ENCODE measurements at regions not wholly inside any gene's neighbourhood (a gene's known extent, or its start where the extent isn't known, plus 50 kb on each side); places are given as distances from the start of the nearest gene placed in this dataset.

DNA sequence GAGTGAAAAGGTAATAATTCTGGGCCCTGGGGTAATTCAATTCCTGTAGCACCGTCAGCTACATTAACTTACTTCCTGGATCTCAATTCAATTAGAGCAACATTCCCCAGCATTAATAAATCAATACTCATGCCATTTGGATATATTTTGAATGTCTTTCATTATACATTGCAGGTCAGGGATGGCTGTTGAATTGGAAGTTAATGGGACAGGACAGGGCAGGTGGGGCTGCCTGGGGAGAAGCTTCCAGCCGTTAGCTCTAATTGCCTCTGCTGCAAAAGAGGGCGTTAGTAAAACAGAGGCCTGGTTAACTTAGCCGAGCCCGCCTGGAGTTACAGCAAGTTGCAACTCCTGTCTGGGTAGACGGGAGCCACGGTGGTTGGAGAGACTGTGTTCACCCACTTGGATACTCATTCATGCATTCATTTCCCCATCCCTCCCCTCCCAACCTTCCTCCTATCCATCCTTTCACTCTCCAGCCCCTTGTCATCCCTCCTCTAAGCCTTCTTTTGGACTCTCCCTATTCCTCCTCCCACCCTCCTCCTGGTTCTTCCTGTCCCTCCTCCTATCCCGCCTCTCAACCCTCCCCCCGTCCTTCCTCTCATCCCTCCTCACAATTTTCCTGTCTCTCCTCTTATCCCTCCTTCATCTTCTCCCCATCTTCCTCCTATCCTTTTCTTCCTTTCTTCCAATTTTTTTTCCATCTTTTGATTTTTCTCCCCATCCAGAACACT is 137.6 kb upstream of the RUNX3 start:
- DNase-seq (ENCODE audit: extremely low read depth, low read depth) = no peak
- TF ChIP-seq, protein P1, sequence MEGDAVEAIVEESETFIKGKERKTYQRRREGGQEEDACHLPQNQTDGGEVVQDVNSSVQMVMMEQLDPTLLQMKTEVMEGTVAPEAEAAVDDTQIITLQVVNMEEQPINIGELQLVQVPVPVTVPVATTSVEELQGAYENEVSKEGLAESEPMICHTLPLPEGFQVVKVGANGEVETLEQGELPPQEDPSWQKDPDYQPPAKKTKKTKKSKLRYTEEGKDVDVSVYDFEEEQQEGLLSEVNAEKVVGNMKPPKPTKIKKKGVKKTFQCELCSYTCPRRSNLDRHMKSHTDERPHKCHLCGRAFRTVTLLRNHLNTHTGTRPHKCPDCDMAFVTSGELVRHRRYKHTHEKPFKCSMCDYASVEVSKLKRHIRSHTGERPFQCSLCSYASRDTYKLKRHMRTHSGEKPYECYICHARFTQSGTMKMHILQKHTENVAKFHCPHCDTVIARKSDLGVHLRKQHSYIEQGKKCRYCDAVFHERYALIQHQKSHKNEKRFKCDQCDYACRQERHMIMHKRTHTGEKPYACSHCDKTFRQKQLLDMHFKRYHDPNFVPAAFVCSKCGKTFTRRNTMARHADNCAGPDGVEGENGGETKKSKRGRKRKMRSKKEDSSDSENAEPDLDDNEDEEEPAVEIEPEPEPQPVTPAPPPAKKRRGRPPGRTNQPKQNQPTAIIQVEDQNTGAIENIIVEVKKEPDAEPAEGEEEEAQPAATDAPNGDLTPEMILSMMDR (IDR thresholded peaks at IDR 0.05; ENCODE audit: low read depth, low read length, missing control alignments) = no peak
- no peak overlapping the region for H3K4me3 ChIP-seq (replicated peaks; ENCODE audit: low read depth, low read length)

GRCh38 chr1:25066731-25067517 is 136.8 kb upstream of the RUNX3 start:
- no peak overlapping the region for H3K4me3 ChIP-seq (replicated peaks; ENCODE audit: low read depth, low read length)
- DNase-seq (ENCODE audit: extremely low read depth, low read depth) = no peak
- TF ChIP-seq, protein P1 (IDR thresholded peaks at IDR 0.05; ENCODE audit: low read depth, low read length, missing control alignments) = no peak

DNA sequence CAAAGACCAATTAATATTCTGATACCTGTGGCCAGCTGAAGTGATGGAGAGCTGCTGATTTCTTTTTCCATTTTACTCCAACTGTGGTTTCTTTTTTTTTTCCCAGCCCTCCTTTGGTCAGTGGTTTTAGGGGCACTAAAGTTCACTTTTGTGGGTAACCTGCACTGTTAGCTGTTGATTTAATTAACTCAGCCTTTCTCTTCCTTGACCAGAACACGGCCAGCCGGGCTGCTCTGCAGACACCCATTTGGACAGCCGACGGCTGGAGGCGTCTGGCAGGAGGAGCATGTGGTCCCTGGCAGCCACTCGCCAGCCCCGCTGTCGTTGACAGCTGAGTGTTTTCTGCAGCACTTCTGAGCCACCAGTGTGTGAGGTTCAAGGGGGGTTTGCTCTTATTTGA is 136.2 kb upstream of the RUNX3 start:
- no peak overlapping the region for H3K4me3 ChIP-seq (replicated peaks; ENCODE audit: low read depth, low read length)
- DNase-seq (ENCODE audit: extremely low read depth, low read depth) = no peak
- TF ChIP-seq, protein P1 (IDR thresholded peaks at IDR 0.05; ENCODE audit: low read depth, low read length, missing control alignments) = no peak

- TF ChIP-seq, protein P1 (IDR thresholded peaks at IDR 0.05; ENCODE audit: low read depth, low read length, missing control alignments) = no peak
- no peak for DNase-seq (ENCODE audit: extremely low read depth, low read depth)
- H3K4me3 ChIP-seq (replicated peaks; ENCODE audit: low read depth, low read length) = no peak overlapping the region
Measured at GRCh38 chr1:25065795-25066238, 135.7 kb upstream of the RUNX3 start.

GRCh38 chr1:25065321-25065721 is 135.2 kb upstream of the RUNX3 start:
- DNase-seq (ENCODE audit: extremely low read depth, low read depth) = no peak
- TF ChIP-seq, protein P1 (IDR thresholded peaks at IDR 0.05; ENCODE audit: low read depth, low read length, missing control alignments) = no peak

GRCh38 chr1:25064465-25065240 is 134.6 kb upstream of the RUNX3 start:
- no peak overlapping the region for H3K4me3 ChIP-seq (replicated peaks; ENCODE audit: low read depth, low read length)
- TF ChIP-seq, protein P1 (IDR thresholded peaks at IDR 0.05; ENCODE audit: low read depth, low read length, missing control alignments) = no peak
- DNase-seq (ENCODE audit: extremely low read depth, low read depth) = no peak

More at GRCh38 chr1:25065321-25065721, 135.2 kb upstream of the RUNX3 start:
- H3K4me3 ChIP-seq (replicated peaks; ENCODE audit: low read depth, low read length) = no peak overlapping the region
